ENCODE measurements at regions not wholly inside any gene's neighbourhood (a gene's known extent, or its start where the extent isn't known, plus 50 kb on each side); places are given as distances from the start of the nearest gene placed in this dataset.

DNA sequence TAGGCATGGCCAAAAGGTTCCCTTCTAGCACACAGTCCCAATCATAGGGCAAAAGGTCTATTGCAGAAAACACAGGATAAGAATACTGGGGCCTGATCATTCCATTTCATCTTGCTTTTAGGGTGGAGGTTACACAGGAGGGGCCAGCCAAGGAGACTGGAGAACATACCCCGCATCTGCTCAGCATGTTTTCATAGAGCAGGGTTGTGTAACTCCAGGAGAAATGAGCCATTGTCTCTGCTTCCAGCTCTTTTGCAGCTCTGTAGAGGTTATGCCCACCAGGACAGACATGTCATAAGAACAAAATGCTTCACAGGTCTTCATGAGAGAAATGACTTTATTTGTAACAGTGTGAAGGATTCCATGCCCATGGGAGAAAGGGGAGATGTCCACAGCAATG is 742.8 kb downstream of the DACH1 start:
- Histone ChIP-seq H3K27ac (ENCODE audit: low read length) (no peak overlapping the region), H3K27me3 (ENCODE audit: control insufficient read depth, insufficient read depth, low read length) (no peaks in the 10 kb centered on the region), H3K9ac (ENCODE audit: low read length) (no peak overlapping the region), H3K4me1 (ENCODE audit: control insufficient read depth, low read depth, low read length) (no peaks in the 10 kb centered on the region), H3K4me3 (ENCODE audit: low read length) (no peak overlapping the region), H3K36me3 (ENCODE audit: control insufficient read depth, low read depth, low read length) (no peaks in the 10 kb centered on the region), H3K9me3 (ENCODE audit: control insufficient read depth, low read depth, low read length) (no peaks in the 10 kb centered on the region)

DNA sequence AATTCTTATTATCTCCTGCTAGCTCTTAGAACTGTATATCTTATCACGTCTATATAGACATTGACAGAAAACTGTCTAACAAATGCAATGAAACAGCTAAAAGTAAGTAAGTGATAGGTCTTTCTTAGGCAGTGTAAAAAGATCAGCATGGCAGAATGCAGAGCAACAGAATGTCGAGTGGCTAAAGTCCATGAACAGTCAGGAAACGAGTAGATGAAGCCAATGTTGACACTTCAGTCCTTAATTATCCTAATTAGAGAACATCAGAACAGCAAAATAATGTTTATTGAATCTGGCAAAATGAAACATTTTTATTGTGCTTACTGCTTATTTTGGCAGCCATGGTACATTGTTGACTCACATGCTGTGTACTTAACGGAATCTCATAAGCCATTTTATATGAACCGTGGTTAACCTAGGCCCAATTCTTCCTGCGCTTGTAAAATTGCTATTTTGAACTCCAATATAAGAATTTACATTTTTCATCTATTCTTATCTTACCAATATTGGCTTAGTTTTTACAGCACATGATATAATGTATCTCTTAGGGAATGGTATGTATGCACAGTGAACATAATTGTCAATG is 748.1 kb downstream of the DACH1 start:
- Histone ChIP-seq H3K9me3 (ENCODE audit: control insufficient read depth, low read depth, low read length) (no peaks in the 10 kb centered on the region), H3K27me3 (ENCODE audit: control insufficient read depth, insufficient read depth, low read length) (no peaks in the 10 kb centered on the region), H3K36me3 (ENCODE audit: control insufficient read depth, low read depth, low read length) (no peaks in the 10 kb centered on the region), H3K4me3 (ENCODE audit: low read length) (no peak overlapping the region), H3K4me1 (ENCODE audit: control insufficient read depth, low read depth, low read length) (no peaks in the 10 kb centered on the region), H3K27ac (ENCODE audit: low read length) (no peak overlapping the region), H3K9ac (ENCODE audit: low read length) (no peak overlapping the region)

DNA sequence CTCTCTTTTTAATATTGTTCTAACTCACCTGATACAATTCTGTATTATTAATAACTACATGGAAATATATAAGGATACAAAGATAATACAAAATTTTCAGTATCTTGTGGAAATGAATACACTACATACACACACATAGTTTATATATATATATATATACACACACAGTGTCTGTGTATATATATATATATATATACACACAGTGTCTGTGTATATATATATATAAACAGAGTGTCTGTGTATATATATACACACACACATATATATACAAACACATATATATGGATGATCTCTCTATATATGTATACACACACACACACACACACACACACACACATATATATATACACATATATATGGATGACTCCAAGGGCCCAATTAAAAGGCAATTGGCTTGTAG is 749.1 kb downstream of the DACH1 start:
- H3K4me3 ChIP-seq (ENCODE audit: low read length) = no peak overlapping the region
- no peaks in the 10 kb centered on the region for H3K27me3 ChIP-seq (ENCODE audit: control insufficient read depth, insufficient read depth, low read length)
- no peaks in the 10 kb centered on the region for H3K36me3 ChIP-seq (ENCODE audit: control insufficient read depth, low read depth, low read length)
- H3K9ac ChIP-seq (ENCODE audit: low read length) = no peak overlapping the region
- H3K4me1 ChIP-seq (ENCODE audit: control insufficient read depth, low read depth, low read length) = no peaks in the 10 kb centered on the region
- no peaks in the 10 kb centered on the region for H3K9me3 ChIP-seq (ENCODE audit: control insufficient read depth, low read depth, low read length)
- H3K27ac ChIP-seq (ENCODE audit: low read length) = no peak overlapping the region

DNA sequence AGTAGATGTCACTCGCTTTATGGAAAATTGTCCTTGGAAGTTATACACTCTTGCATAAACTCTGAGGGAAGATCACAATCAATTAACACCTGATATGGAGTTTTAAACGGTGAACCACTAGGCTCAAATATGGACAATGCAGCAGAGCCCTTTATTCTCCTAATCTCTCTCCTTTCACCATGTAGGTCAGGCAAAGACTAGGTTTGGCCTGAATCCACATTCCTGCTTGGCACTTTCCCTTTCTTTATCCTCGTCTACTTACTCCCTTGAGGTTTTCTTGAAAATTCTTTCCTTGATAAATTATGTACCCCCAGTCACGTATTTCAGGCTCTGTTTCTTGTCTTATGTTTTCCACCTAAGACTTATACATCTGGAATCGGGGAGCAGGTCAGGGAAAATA is 751.7 kb downstream of the DACH1 start:
- Histone ChIP-seq H3K4me1 (ENCODE audit: control insufficient read depth, low read depth, low read length) (no peaks in the 10 kb centered on the region), H3K4me3 (ENCODE audit: low read length) (no peak overlapping the region), H3K9ac (ENCODE audit: low read length) (no peak overlapping the region), H3K27ac (ENCODE audit: low read length) (no peak overlapping the region), H3K36me3 (ENCODE audit: control insufficient read depth, low read depth, low read length) (no peaks in the 10 kb centered on the region), H3K9me3 (ENCODE audit: control insufficient read depth, low read depth, low read length) (no peaks in the 10 kb centered on the region), H3K27me3 (ENCODE audit: control insufficient read depth, insufficient read depth, low read length) (no peaks in the 10 kb centered on the region)

DNA sequence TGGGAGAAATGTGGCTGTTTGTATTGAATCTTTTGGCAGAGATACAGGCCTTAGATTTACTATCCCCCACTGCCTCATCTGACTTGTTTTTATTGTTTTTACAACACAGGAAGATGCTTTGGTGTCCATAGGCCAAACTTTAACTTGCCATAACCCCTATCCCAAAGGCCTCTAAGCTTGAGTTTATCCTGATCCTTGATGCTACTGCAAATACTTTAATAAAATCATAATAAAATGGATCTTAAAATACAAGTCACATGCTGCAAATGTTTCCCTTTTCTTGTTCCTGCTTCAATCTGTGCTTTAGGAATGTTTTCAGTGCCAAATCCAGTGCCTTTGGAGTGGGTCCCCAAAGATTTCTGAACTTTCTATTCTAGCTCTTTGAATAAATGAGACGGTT is 770.6 kb downstream of the DACH1 start:
- no peaks in the 10 kb centered on the region for H3K9me3 ChIP-seq (ENCODE audit: control insufficient read depth, low read depth, low read length)
- no peak overlapping the region for H3K27ac ChIP-seq (ENCODE audit: low read length)
- H3K4me3 ChIP-seq (ENCODE audit: low read length) = no peak overlapping the region
- H3K36me3 ChIP-seq (ENCODE audit: control insufficient read depth, low read depth, low read length) = no peaks in the 10 kb centered on the region
- no peaks in the 10 kb centered on the region for H3K27me3 ChIP-seq (ENCODE audit: control insufficient read depth, insufficient read depth, low read length)
- H3K9ac ChIP-seq (ENCODE audit: low read length) = no peak overlapping the region
- no peaks in the 10 kb centered on the region for H3K4me1 ChIP-seq (ENCODE audit: control insufficient read depth, low read depth, low read length)

DNA sequence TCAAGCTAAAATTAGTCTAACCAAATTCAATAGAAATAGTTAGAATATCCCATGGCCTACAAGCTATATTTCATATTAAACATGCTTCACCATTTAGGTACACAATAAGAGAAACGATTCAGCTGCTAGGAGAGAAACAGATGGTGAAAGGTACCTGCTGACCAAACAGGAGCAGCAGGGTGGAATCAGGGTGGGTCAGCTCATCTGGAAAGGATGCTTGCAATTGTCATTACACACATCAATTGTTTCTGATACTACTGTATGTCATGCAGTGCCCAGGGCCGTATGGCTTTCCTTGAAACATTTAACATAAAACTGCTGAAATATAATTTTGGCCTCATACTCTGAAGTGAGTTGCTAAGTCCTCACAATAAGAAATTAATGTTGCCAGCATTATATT is 776.0 kb downstream of the DACH1 start:
- no peak overlapping the region for H3K9ac ChIP-seq (ENCODE audit: low read length)

DNA sequence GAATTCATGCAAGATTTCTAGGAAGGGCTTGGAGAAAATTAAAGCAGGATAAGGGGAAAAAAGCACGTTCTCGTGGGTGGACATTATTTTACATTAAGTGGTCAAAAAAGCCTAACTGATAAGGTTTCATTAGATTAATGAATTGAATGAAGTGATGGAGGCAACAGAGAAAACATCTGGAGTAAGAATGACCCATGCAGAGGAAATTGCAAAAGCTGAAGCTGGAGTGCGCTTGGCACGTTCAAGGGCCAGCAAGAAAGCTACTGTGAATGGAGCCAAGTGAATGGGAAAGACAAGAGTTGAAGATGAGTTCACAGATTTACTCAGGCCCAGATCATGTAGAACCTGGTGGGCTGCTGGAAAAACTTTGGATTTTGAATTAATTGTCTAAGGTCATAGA is 777.9 kb downstream of the DACH1 start:
- Histone ChIP-seq H3K4me1 (ENCODE audit: control insufficient read depth, low read depth, low read length) (no peaks in the 10 kb centered on the region), H3K9me3 (ENCODE audit: control insufficient read depth, low read depth, low read length) (no peaks in the 10 kb centered on the region), H3K27ac (ENCODE audit: low read length) (no peak overlapping the region), H3K4me3 (ENCODE audit: low read length) (no peak overlapping the region), H3K27me3 (ENCODE audit: control insufficient read depth, insufficient read depth, low read length) (no peaks in the 10 kb centered on the region), H3K36me3 (ENCODE audit: control insufficient read depth, low read depth, low read length) (no peaks in the 10 kb centered on the region), H3K9ac (ENCODE audit: low read length) (no peak overlapping the region)

More for the DNA sequence above, 776.0 kb downstream of the DACH1 start:
- no peak overlapping the region for H3K4me3 ChIP-seq (ENCODE audit: low read length)
- no peaks in the 10 kb centered on the region for H3K36me3 ChIP-seq (ENCODE audit: control insufficient read depth, low read depth, low read length)
- no peaks in the 10 kb centered on the region for H3K4me1 ChIP-seq (ENCODE audit: control insufficient read depth, low read depth, low read length)
- H3K27ac ChIP-seq (ENCODE audit: low read length) = no peak overlapping the region
- H3K9me3 ChIP-seq (ENCODE audit: control insufficient read depth, low read depth, low read length) = no peaks in the 10 kb centered on the region
- no peaks in the 10 kb centered on the region for H3K27me3 ChIP-seq (ENCODE audit: control insufficient read depth, insufficient read depth, low read length)

DNA sequence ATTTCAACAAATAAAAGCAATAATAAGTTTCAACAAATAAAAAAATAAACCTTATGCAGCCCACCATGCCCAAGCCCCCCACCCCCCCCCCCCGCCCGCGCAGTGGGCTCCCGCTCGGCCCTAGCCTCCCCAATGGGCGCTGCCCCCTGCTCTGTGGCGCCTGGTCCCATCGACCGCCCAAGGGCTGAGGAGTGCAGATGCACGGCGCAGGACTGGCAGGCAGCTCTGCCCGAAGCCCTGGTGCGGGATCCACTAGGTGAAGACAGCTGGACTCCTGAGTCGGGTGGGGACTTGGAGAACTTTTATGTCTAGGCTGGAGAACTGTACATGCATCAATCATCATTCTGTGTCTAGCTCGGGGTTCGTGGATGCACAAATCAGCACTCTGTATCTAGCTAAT is 779.6 kb downstream of the DACH1 start:
- H3K4me3 ChIP-seq (ENCODE audit: low read length) = no peak overlapping the region
- no peaks in the 10 kb centered on the region for H3K36me3 ChIP-seq (ENCODE audit: control insufficient read depth, low read depth, low read length)
- H3K4me1 ChIP-seq (ENCODE audit: control insufficient read depth, low read depth, low read length) = no peaks in the 10 kb centered on the region
- no peak overlapping the region for H3K27ac ChIP-seq (ENCODE audit: low read length)
- no peaks in the 10 kb centered on the region for H3K9me3 ChIP-seq (ENCODE audit: control insufficient read depth, low read depth, low read length)
- no peaks in the 10 kb centered on the region for H3K27me3 ChIP-seq (ENCODE audit: control insufficient read depth, insufficient read depth, low read length)
- H3K9ac ChIP-seq (ENCODE audit: low read length) = no peak overlapping the region

DNA sequence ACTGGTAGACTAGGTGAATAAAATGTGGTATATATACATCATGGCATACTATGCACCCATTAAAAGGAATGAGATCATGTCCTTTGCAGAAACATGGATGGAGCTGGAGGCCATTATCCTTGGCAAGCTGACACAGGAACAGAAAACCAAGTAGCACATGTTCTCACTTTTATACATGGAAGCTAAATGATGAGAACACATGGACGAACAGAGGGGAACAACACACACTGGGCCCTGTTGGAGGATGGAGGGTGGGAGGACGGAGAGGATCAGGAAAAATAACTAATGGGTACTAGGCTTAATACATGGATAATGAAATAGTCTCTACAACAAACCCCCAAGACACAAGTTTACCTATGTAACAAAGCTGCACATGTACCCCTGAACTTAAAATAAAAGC is 780.0 kb downstream of the DACH1 start:
- H3K4me1 ChIP-seq (ENCODE audit: control insufficient read depth, low read depth, low read length) = no peaks in the 10 kb centered on the region
- H3K27me3 ChIP-seq (ENCODE audit: control insufficient read depth, insufficient read depth, low read length) = no peaks in the 10 kb centered on the region
- no peak overlapping the region for H3K9ac ChIP-seq (ENCODE audit: low read length)
- H3K36me3 ChIP-seq (ENCODE audit: control insufficient read depth, low read depth, low read length) = no peaks in the 10 kb centered on the region
- no peak overlapping the region for H3K27ac ChIP-seq (ENCODE audit: low read length)
- no peaks in the 10 kb centered on the region for H3K9me3 ChIP-seq (ENCODE audit: control insufficient read depth, low read depth, low read length)
- H3K4me3 ChIP-seq (ENCODE audit: low read length) = no peak overlapping the region

DNA sequence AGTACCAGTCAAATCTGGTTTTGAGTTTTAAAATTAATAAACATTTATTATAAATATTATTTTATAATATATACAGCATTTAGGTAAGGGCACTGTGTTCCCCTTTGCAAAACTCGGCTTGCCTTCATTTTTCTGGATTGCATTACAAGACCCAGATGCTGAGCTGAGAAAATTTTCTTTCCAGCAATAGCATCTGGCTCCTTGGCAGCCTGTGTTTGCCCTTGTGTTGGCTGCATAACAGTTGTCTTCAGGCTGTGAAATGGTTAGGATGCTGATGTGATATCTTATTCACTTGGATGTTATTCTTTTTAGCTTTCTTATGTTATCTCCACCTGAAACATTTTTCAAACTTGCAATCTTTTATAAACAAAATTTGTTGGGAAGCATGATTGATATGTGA is 784.4 kb downstream of the DACH1 start:
- H3K4me3 ChIP-seq (ENCODE audit: low read length) = no peak overlapping the region
- H3K27me3 ChIP-seq (ENCODE audit: control insufficient read depth, insufficient read depth, low read length) = no peaks in the 10 kb centered on the region
- no peaks in the 10 kb centered on the region for H3K9me3 ChIP-seq (ENCODE audit: control insufficient read depth, low read depth, low read length)
- H3K36me3 ChIP-seq (ENCODE audit: control insufficient read depth, low read depth, low read length) = no peaks in the 10 kb centered on the region
- H3K27ac ChIP-seq (ENCODE audit: low read length) = no peak overlapping the region
- H3K9ac ChIP-seq (ENCODE audit: low read length) = no peak overlapping the region
- no peaks in the 10 kb centered on the region for H3K4me1 ChIP-seq (ENCODE audit: control insufficient read depth, low read depth, low read length)

DNA sequence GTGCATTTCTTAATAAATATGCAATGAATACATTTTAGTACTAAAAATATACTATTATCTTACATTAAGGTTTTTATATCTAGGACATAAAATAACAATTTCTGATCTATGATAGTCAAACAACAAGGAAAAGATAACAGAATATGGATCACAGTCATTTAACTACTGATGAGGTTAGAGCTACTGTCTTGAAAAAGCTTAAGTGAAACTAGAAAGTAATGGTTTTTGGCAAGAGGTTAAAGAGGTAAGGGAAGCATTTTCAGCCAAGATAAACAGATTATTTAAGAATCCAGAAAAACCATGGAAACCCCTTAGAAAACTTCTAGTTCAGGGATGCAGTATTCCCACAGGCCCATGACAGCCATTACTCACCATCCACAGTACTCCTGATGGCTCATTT is 787.4 kb downstream of the DACH1 start:
- peaks cover 7% of the 10 kb centered on the region for H3K4me1 ChIP-seq (ENCODE audit: control insufficient read depth, low read depth, low read length)
- no peak overlapping the region for H3K4me3 ChIP-seq (ENCODE audit: low read length)
- H3K36me3 ChIP-seq (ENCODE audit: control insufficient read depth, low read depth, low read length) = no peaks in the 10 kb centered on the region
- no peaks in the 10 kb centered on the region for H3K9me3 ChIP-seq (ENCODE audit: control insufficient read depth, low read depth, low read length)
- H3K9ac ChIP-seq (ENCODE audit: low read length) = no peak overlapping the region
- no peaks in the 10 kb centered on the region for H3K27me3 ChIP-seq (ENCODE audit: control insufficient read depth, insufficient read depth, low read length)
- no peak overlapping the region for H3K27ac ChIP-seq (ENCODE audit: low read length)

DNA sequence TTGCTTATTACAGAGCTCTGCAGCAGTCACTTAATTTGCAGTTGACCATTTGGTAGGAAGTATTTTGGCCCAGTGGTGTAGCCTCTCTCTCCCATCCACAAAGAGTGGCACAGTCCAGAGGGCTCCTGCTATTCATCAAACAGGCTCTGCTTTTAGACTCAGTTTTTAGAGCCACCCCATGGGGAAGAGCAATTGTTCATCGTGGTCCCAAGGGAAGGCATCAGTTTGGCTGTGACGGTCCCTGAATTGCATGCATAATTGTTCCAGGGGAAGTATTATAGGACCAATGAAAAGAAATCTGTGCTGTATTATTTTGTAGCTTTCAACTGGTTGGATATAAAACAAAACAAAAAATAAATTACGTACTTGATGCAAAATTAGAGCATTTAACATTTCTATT is 799.0 kb downstream of the DACH1 start:
- H3K9me3 ChIP-seq (ENCODE audit: control insufficient read depth, low read depth, low read length) = no peaks in the 10 kb centered on the region
- no peaks in the 10 kb centered on the region for H3K4me1 ChIP-seq (ENCODE audit: control insufficient read depth, low read depth, low read length)
- H3K36me3 ChIP-seq (ENCODE audit: control insufficient read depth, low read depth, low read length) = no peaks in the 10 kb centered on the region
- no peak overlapping the region for H3K4me3 ChIP-seq (ENCODE audit: low read length)
- H3K27ac ChIP-seq (ENCODE audit: low read length) = no peak overlapping the region
- H3K27me3 ChIP-seq (ENCODE audit: control insufficient read depth, insufficient read depth, low read length) = no peaks in the 10 kb centered on the region
- no peak overlapping the region for H3K9ac ChIP-seq (ENCODE audit: low read length)

Data from iPS-18a (cell line).